ENCODE measurements at regions not wholly inside any gene's neighbourhood (a gene's known extent, or its start where the extent isn't known, plus 50 kb on each side); places are given as distances from the start of the nearest gene placed in this dataset.

GRCh38 chr6:79353226-79353625 lies 118.7 kb upstream of the HMGN3 start:
- WGBS (ENCODE audit: low lambda C conversion rate), result 71% methylated on average over 4 of the region's 4 CpGs
- POLR2A ChIA-PET, result no interaction called here
- H3K27ac ChIP-seq (ENCODE audit: low read depth in 2 of 2, low read length in 1 of 2), result no peak overlapping the region
- no peaks in the 10 kb centered on the region for H3K9me3 ChIP-seq
- H3K79me2 ChIP-seq (ENCODE audit: insufficient read depth), result no peaks in the 10 kb centered on the region
- no peaks in the 10 kb centered on the region for H3K9me2 ChIP-seq
- H3K4me3 ChIP-seq (ENCODE audit: low read depth in 2 of 2, low read length in 1 of 2), result no peak overlapping the region
- no peaks in the 10 kb centered on the region for H3F3A ChIP-seq (replicated peaks; ENCODE audit: insufficient read depth)
- H3K27me3 ChIP-seq (ENCODE audit: insufficient read depth), result no peaks in the 10 kb centered on the region
- CTCF ChIA-PET, result no interaction called here
- H3K4me1 ChIP-seq (ENCODE audit: control insufficient read depth in 1 of 2, insufficient read depth in 2 of 2, low read depth in 1 of 2, low read length in 1 of 2), result no peaks in the 10 kb centered on the region
- no peaks in the 10 kb centered on the region for H4K20me1 ChIP-seq (ENCODE audit: insufficient read depth)
- no peak for DNase-seq
- H2AFZ ChIP-seq (ENCODE audit: low read depth), result no peak overlapping the region
- H3K36me3 ChIP-seq (replicated peaks in 1 of 2; ENCODE audit: control insufficient read depth in 1 of 2, insufficient read depth in 2 of 2, low read length in 1 of 2), result no peaks in the 10 kb centered on the region
- H3K9ac ChIP-seq, result no peak overlapping the region
- TF ChIP-seq MXI1 (IDR thresholded peaks at IDR 0.05; ENCODE audit: low read depth, low read length) (no peak), EP300 (IDR thresholded peaks at IDR 0.05; ENCODE audit: borderline replicate concordance in 1 of 2, low read depth in 1 of 2, low read length in 1 of 2) (no peak), SMC3 (IDR thresholded peaks at IDR 0.05; ENCODE audit: low read depth, low read length) (no peak), RCOR1 (IDR thresholded peaks at IDR 0.05; ENCODE audit: low read length) (no peak), FOSL2 (IDR thresholded peaks at IDR 0.05; ENCODE audit: borderline replicate concordance, low read depth) (no peak), ZBTB33 (IDR thresholded peaks at IDR 0.05; ENCODE audit: borderline replicate concordance, low read depth) (no peak), RXRA (IDR thresholded peaks at IDR 0.05; ENCODE audit: borderline replicate concordance, low read depth) (no peak), CTCF (IDR thresholded peaks at IDR 0.05) (no peak), YY1 (IDR thresholded peaks at IDR 0.05; ENCODE audit: low read depth) (no peak), FOXJ3 (CRISPR knock-in tag; IDR thresholded peaks at IDR 0.05) (no peak), CHD2 (IDR thresholded peaks at IDR 0.05; ENCODE audit: low read length, partially characterized antibody) (no peak), RAD21 (IDR thresholded peaks at IDR 0.05; ENCODE audit: low read length) (no peak), NFIC (IDR thresholded peaks at IDR 0.05; ENCODE audit: borderline replicate concordance) (no peak)
- no peak overlapping the region for H3K4me2 ChIP-seq

GRCh38 chr6:79338493-79338892 lies 104.0 kb upstream of the HMGN3 start:
- H3K27me3 ChIP-seq (ENCODE audit: insufficient read depth), result no peaks in the 10 kb centered on the region
- H3K4me1 ChIP-seq (ENCODE audit: control insufficient read depth in 1 of 2, insufficient read depth in 2 of 2, low read depth in 1 of 2, low read length in 1 of 2), result no peaks in the 10 kb centered on the region; a peak in 1 of 4 replicates
- no peaks in the 10 kb centered on the region for H3K9me3 ChIP-seq
- H3K27ac ChIP-seq (ENCODE audit: low read depth in 2 of 2, low read length in 1 of 2), result no peak overlapping the region
- CTCF ChIA-PET, result no interaction called here
- WGBS (ENCODE audit: low lambda C conversion rate), result 51% methylated on average over 5 of the region's 5 CpGs
- H3K9ac ChIP-seq, result no peak overlapping the region
- POLR2A ChIA-PET, result no interaction called here
- no peaks in the 10 kb centered on the region for H3K9me2 ChIP-seq
- no peak overlapping the region for H2AFZ ChIP-seq (ENCODE audit: low read depth)
- no peaks in the 10 kb centered on the region for H3K79me2 ChIP-seq (ENCODE audit: insufficient read depth)
- DNase-seq, result no peak
- no peak overlapping the region for H3K4me2 ChIP-seq
- H3F3A ChIP-seq (replicated peaks; ENCODE audit: insufficient read depth), result no peaks in the 10 kb centered on the region
- no peaks in the 10 kb centered on the region for H3K36me3 ChIP-seq (replicated peaks in 1 of 2; ENCODE audit: control insufficient read depth in 1 of 2, insufficient read depth in 2 of 2, low read length in 1 of 2)
- TF ChIP-seq MXI1 (IDR thresholded peaks at IDR 0.05; ENCODE audit: low read depth, low read length) (no peak), EP300 (IDR thresholded peaks at IDR 0.05; ENCODE audit: borderline replicate concordance in 1 of 2, low read depth in 1 of 2, low read length in 1 of 2) (no peak), FOXM1 (IDR thresholded peaks at IDR 0.05; ENCODE audit: low read depth) (no peak), FOXJ3 (CRISPR knock-in tag; IDR thresholded peaks at IDR 0.05) (no peak), CHD2 (IDR thresholded peaks at IDR 0.05; ENCODE audit: low read length, partially characterized antibody) (no peak), PBX3 (IDR thresholded peaks at IDR 0.05) (no peak), SMC3 (IDR thresholded peaks at IDR 0.05; ENCODE audit: low read depth, low read length) (no peak), YY1 (IDR thresholded peaks at IDR 0.05; ENCODE audit: low read depth) (no peak), NRF1 (IDR thresholded peaks at IDR 0.05; ENCODE audit: low read depth, low read length) (no peak), GATA2 (CRISPR knock-in tag; IDR thresholded peaks at IDR 0.05) (no peak), TCF12 (IDR thresholded peaks at IDR 0.05) (no peak), ELF1 (IDR thresholded peaks at IDR 0.05) (no peak), RCOR1 (IDR thresholded peaks at IDR 0.05; ENCODE audit: low read length) (no peak), USF2 (IDR thresholded peaks at IDR 0.05; ENCODE audit: borderline replicate concordance, low read depth, low read length) (no peak), RXRA (IDR thresholded peaks at IDR 0.05; ENCODE audit: borderline replicate concordance, low read depth) (no peak)
- H3K4me3 ChIP-seq (ENCODE audit: low read depth in 2 of 2, low read length in 1 of 2), result no peak overlapping the region
- H4K20me1 ChIP-seq (ENCODE audit: insufficient read depth), result no peaks in the 10 kb centered on the region

All from SK-N-SH (cell line).